Endothelial cell (in vitro differentiated cells): ENCODE measurements at regions not wholly inside any gene's neighbourhood (a gene's known extent, or its start where the extent isn't known, plus 50 kb on each side); places are given as distances from the start of the nearest gene placed in this dataset.

ENCODE experiments used
- DNase-seq: peaks from one replicate; pipeline ENCODE4 v3.0.0; 2021; ENCODE audit warnings: low spot score
- H3K27ac Mint-ChIP-seq: one replicate; pipeline ENCODE4 v1.8.0; 2021; ENCODE audit warnings: mixed read lengths, inconsistent platforms; ENCODE audit not compliant: unreplicated experiment
- H3K27me3 Mint-ChIP-seq: one replicate; pipeline ENCODE4 v1.8.0; 2021; ENCODE audit warnings: mild to moderate bottlenecking, moderate library complexity, mixed read lengths, inconsistent platforms; ENCODE audit not compliant: unreplicated experiment
- H3K36me3 Mint-ChIP-seq: one replicate; pipeline ENCODE4 v1.8.0; 2021; ENCODE audit warnings: mild to moderate bottlenecking, low read depth, mixed read lengths, inconsistent platforms; ENCODE audit not compliant: unreplicated experiment
- H3K4me1 Mint-ChIP-seq: one replicate; pipeline ENCODE4 v1.8.0; 2021; ENCODE audit warnings: mild to moderate bottlenecking, mixed read lengths, inconsistent platforms; ENCODE audit not compliant: unreplicated experiment
- H3K4me3 Mint-ChIP-seq: one replicate; pipeline ENCODE4 v1.8.0; 2021; ENCODE audit warnings: mild to moderate bottlenecking, mixed read lengths, inconsistent platforms; ENCODE audit not compliant: unreplicated experiment
- H3K9me3 Mint-ChIP-seq: one replicate; pipeline ENCODE4 v1.8.0; 2021; ENCODE audit warnings: mixed read lengths, inconsistent platforms; ENCODE audit not compliant: unreplicated experiment
- TF ChIP-seq, protein P1 (sequence below): fragments of 200-600 bp; sonication (generic); IDR thresholded peaks from one replicate; pipeline ENCODE4 v1.5.0; 2021; ENCODE audit warnings: antibody characterized with exemption; ENCODE audit not compliant: unreplicated experiment

DNA sequence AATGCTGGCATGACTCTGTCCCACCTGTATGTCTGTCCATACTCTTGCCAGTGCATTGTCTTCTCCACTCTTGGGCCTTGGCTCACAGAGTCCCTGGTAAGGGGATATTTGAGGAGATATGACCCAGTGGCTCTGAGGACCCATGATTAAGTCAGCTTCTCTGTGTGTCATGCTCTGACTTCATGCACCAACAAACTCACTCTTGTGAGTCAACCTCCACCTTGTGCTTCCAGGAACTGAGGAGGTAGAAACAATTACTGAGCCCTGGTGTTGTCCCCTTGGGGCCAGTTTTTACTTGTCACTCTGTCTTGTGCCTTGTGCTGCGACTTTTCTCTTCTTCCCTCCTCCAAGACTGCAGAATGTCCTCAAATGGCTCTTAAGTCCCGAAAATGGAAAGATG is 127.1 kb downstream of the ABHD5 start:
- DNase-seq = no peak
- Mint-ChIP-seq H3K9me3 (no peaks in the 10 kb centered on the region), H3K36me3 (no peaks in the 10 kb centered on the region), H3K27me3 (no peaks in the 10 kb centered on the region), H3K27ac (no peak overlapping the region), H3K4me1 (peaks cover 2% of the 10 kb centered on the region), H3K4me3 (no peak overlapping the region)
- TF ChIP-seq, protein P1, sequence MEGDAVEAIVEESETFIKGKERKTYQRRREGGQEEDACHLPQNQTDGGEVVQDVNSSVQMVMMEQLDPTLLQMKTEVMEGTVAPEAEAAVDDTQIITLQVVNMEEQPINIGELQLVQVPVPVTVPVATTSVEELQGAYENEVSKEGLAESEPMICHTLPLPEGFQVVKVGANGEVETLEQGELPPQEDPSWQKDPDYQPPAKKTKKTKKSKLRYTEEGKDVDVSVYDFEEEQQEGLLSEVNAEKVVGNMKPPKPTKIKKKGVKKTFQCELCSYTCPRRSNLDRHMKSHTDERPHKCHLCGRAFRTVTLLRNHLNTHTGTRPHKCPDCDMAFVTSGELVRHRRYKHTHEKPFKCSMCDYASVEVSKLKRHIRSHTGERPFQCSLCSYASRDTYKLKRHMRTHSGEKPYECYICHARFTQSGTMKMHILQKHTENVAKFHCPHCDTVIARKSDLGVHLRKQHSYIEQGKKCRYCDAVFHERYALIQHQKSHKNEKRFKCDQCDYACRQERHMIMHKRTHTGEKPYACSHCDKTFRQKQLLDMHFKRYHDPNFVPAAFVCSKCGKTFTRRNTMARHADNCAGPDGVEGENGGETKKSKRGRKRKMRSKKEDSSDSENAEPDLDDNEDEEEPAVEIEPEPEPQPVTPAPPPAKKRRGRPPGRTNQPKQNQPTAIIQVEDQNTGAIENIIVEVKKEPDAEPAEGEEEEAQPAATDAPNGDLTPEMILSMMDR = no peak

DNA sequence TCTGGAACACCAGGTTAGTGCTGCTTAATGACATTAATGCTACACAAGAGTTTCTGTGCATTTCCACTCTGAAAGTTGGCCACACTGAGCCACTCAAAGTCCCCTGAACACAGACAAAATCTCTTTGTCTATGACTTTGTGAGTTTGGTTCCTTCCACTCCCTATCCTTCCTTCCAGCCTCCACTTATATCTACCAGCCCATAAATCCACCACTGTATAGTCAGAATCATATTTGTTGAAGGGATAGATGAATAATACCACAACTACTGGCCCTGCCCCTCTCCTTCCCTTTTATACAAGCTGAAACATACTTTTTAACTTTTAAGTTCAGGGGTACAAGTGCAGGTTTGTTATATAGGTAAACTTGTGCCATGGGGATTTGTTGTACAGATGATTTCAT is 127.5 kb downstream of the ABHD5 start:
- no peak for DNase-seq
- H3K27me3 Mint-ChIP-seq = no peaks in the 10 kb centered on the region
- H3K9me3 Mint-ChIP-seq = no peaks in the 10 kb centered on the region
- peaks cover 2% of the 10 kb centered on the region for H3K4me1 Mint-ChIP-seq
- TF ChIP-seq, protein P1 = no peak
- no peak overlapping the region for H3K4me3 Mint-ChIP-seq
- no peak overlapping the region for H3K27ac Mint-ChIP-seq
- H3K36me3 Mint-ChIP-seq = no peaks in the 10 kb centered on the region

DNA sequence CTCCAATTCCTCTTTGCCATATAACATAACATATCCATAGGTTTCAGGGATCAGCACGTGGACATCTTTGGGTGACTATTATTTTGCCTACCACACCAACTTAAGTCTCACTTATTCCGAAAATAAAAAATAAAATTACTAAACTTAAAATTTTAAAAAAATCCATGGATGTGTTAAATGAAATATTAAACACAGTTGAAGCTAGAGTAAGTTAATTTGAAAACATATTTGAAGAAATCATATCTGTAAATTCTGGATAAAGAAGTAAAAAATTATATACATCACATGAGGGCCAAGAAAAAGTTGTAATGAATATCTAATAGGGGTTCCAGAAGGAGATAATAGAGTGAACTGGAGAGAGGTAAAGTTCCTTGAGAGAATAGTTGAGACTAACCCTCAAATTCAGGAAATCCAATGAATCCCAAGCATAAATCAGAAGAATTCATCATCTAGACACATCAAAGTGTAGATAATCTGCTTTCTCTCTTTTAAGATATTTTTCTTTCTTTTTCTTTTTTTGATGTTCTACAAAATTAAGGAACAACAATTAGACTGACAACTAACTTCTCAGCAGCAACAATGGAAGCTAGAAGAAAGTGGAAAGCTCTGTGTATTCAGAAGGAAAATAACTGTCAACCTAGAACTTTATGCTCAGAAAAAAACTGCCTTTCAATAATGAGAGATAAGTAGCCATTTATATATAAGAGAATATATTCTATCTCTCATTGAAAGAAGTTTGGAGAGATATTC is 147.4 kb downstream of the ABHD5 start:
- TF ChIP-seq, protein P1 = no peak
- no peak for DNase-seq
- peaks cover 2% of the 10 kb centered on the region for H3K27me3 Mint-ChIP-seq
- H3K27ac Mint-ChIP-seq = no peak overlapping the region
- H3K4me3 Mint-ChIP-seq = no peak overlapping the region
- H3K4me1 Mint-ChIP-seq = peaks cover 4% of the 10 kb centered on the region
- no peaks in the 10 kb centered on the region for H3K36me3 Mint-ChIP-seq
- no peaks in the 10 kb centered on the region for H3K9me3 Mint-ChIP-seq

DNA sequence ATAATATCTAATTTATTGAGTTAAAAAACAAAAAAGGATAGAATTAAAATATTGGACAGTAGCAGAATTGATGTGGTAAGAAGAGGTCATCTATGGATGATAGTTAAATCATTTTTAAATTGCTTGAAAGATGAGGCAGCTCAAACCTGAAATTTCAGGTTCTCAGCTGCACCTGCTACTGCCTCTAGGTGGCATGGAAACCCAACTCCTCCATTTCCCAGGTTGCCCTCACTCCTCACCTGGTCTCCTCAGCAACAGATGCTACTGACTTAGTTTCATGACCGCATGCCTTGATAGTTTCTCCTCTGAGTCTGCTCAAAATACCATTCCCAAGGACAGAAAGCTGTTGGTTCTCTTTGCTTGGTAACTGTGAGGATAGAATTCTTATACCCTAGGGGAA is 148.1 kb downstream of the ABHD5 start:
- H3K36me3 Mint-ChIP-seq = no peaks in the 10 kb centered on the region
- H3K9me3 Mint-ChIP-seq = no peaks in the 10 kb centered on the region
- no peaks in the 10 kb centered on the region for H3K4me1 Mint-ChIP-seq
- no peak overlapping the region for H3K4me3 Mint-ChIP-seq
- peaks cover 2% of the 10 kb centered on the region for H3K27me3 Mint-ChIP-seq
- no peak for DNase-seq
- TF ChIP-seq, protein P1 = no peak
- H3K27ac Mint-ChIP-seq = no peak overlapping the region

DNA sequence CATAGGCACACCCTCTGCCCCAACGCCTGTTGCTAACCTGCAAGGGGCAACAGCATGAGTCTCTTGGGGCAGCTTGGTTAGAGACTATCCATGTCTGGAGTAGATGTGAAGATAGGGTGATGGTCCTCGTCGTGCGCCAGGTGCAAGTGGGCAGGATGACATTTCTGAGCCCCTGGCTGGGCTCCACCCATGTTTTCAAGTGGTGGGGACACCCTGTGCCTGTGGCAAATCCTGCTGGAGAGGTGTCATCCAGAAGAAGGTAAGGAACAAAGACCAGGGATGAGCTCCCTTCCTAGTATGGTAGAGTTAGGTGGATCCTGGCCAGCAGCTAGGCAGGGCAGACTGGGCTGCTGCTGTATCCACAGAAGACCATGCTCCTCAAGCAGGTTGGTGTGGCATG is 152.6 kb downstream of the ABHD5 start:
- no peak for DNase-seq
- H3K36me3 Mint-ChIP-seq = no peaks in the 10 kb centered on the region
- H3K4me3 Mint-ChIP-seq = no peak overlapping the region
- no peaks in the 10 kb centered on the region for H3K9me3 Mint-ChIP-seq
- H3K27ac Mint-ChIP-seq = no peak overlapping the region
- no peaks in the 10 kb centered on the region for H3K27me3 Mint-ChIP-seq
- no peaks in the 10 kb centered on the region for H3K4me1 Mint-ChIP-seq
- TF ChIP-seq, protein P1 = no peak
